ENCODE measurements at regions not wholly inside any gene's neighbourhood (a gene's known extent, or its start where the extent isn't known, plus 50 kb on each side); places are given as distances from the start of the nearest gene placed in this dataset.

DNA sequence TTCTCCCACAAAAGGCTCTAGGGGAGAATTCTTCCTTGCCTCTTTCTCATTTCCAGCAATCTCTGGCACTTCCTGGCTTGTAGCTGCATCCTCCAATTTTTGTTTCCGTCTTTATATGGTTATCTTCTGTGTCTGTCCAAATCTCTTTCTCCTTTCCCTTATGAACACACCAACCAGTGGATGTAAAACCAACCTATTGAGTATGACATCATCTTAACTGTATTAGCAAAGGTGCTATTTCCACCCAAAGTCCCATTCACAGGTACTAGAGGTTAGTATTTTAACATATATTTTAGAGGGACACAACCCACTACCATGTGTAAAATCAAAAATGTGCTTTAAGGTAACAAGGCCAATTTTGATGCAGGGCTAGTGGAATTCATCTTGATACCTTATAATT is 129.0 kb downstream of the RAP2A start:
- TF ChIP-seq POLR2A (IDR thresholded peaks at IDR 0.05; ENCODE audit: low read length): no peak
- no peak for TF ChIP-seq GATA1 (IDR thresholded peaks at IDR 0.05; ENCODE audit: low read depth, low read length)

All from erythroblast (primary cell).